ENCODE measurements at regions not wholly inside any gene's neighbourhood (a gene's known extent, or its start where the extent isn't known, plus 50 kb on each side); places are given as distances from the start of the nearest gene placed in this dataset.
A peak's percentile ranks its signal among the peaks of the same experiment; 100 is the strongest.

GRCh38 chr2:172280571-172281361 is 146.6 kb upstream of the ITGA6 start:
- Mint-ChIP-seq H3K4me1 (peaks cover 18% of the 10 kb centered on the region), H3K4me3 (no peak overlapping the region), H3K9me3 (no peaks in the 10 kb centered on the region), H3K36me3 (peaks cover 6% of the 10 kb centered on the region), H3K27ac (no peak overlapping the region), H3K27me3 (peaks cover 3% of the 10 kb centered on the region)

DNA sequence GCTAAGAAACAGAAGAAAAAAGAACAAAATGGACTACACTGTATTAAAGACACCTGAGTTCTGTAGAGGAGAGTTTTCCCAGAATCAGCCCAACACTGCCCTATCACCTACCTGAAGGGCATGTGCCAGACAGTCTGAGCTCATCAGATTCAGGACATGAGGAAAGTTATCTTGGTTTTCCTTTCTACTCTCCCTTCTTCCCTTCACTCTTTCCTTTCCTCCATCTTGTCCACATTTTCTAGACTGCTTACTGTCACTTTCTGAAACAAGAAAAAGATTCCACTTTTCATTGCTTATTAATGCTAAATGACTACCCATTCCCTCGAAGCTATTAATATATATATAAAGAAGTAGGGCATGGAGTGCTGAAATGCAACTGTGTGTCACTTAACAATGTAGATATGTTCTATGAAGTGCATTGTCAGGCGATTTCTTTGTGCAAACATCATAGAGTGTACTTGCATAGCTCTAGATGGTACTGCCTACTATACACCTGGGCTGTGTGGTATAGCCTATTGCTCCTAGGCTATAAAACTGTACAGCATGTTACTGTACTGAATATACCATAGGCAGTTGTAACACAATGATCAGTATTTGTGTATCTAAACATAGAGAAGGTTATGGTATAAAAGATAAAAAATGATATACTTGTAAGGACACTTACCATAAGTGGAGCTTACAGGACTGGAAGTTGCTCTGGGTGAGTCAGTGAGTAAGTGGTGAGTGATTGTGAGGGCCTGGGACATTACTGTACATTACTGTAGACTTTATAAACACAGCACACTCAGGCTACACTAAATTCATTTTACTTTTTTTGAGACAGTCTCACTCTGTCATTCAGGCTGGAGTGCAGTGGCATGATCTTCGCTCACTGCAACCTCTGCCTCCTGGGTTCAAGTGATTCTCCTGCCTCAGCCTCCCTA is 145.5 kb upstream of the ITGA6 start:
- peaks cover 29% of the 10 kb centered on the region for H3K4me1 Mint-ChIP-seq
- H3K36me3 Mint-ChIP-seq, result peaks cover 2% of the 10 kb centered on the region
- H3K4me3 Mint-ChIP-seq, result no peak overlapping the region
- no peaks in the 10 kb centered on the region for H3K9me3 Mint-ChIP-seq
- H3K27me3 Mint-ChIP-seq, result peaks cover 2% of the 10 kb centered on the region
- no peak overlapping the region for H3K27ac Mint-ChIP-seq

DNA sequence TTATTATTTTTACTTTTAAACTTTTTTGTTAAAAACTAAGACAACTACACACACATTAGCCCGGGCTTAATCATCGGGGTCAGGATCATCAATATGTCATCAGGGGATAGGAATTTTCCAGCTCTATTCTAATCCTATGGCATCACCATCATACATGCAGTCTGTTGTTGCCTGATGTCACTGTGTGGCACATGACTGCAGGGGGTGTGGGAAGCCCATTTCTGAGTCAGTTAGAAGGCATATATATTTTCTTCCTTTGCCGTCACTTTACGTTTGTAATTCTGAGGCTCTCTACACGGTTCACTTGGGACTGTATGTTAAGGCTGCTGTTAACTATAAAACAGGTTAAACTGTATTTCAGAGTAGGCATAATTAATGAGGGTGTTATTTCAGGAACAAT is 144.4 kb upstream of the ITGA6 start:
- no peaks in the 10 kb centered on the region for H3K27me3 Mint-ChIP-seq
- H3K4me1 Mint-ChIP-seq, result peaks cover 31% of the 10 kb centered on the region
- H3K9me3 Mint-ChIP-seq, result no peaks in the 10 kb centered on the region
- no peaks in the 10 kb centered on the region for H3K36me3 Mint-ChIP-seq
- H3K4me3 Mint-ChIP-seq, result no peak overlapping the region
- H3K27ac Mint-ChIP-seq, result no peak overlapping the region

DNA sequence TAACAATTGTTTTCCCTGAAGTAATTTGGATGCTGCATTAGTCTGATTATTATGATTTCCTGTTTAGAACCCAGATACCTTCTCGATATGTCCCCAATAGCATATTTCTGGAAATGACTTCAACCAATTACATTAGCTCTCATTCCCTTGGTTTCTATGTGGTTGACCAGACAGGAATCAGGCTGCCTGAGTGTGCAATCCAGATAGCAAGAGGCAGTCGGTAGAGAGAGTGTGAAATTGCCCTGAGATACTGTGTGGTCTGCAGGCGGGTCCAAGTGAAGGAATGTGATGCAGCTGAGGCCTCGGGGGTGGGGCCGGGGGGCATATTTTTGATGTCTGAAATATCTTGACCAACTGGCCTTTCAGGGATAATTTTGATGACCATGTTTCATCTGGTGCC is 143.9 kb upstream of the ITGA6 start:
- H3K27ac Mint-ChIP-seq, result no peak overlapping the region

GRCh38 chr2:172284209-172284608 is 143.2 kb upstream of the ITGA6 start:
- Mint-ChIP-seq H3K27me3 (no peaks in the 10 kb centered on the region), H3K4me3 (no peak overlapping the region), H3K36me3 (no peaks in the 10 kb centered on the region), H3K4me1 (peaks cover 37% of the 10 kb centered on the region), H3K27ac (no peak overlapping the region), H3K9me3 (no peaks in the 10 kb centered on the region)

More for the DNA sequence above, 143.9 kb upstream of the ITGA6 start:
- Mint-ChIP-seq H3K4me1 (peaks cover 32% of the 10 kb centered on the region), H3K4me3 (no peak overlapping the region), H3K27me3 (no peaks in the 10 kb centered on the region), H3K36me3 (no peaks in the 10 kb centered on the region), H3K9me3 (no peaks in the 10 kb centered on the region)

- Mint-ChIP-seq H3K4me3 (peak overlapping the region; percentile 56), H3K27me3 (no peaks in the 10 kb centered on the region), H3K36me3 (no peaks in the 10 kb centered on the region), H3K9me3 (no peaks in the 10 kb centered on the region), H3K27ac (no peak overlapping the region), H3K4me1 (peaks cover 37% of the 10 kb centered on the region)
Measured at GRCh38 chr2:172285010-172285621, 142.3 kb upstream of the ITGA6 start.

GRCh38 chr2:172285760-172286159 is 141.6 kb upstream of the ITGA6 start:
- Mint-ChIP-seq H3K27ac (peak overlapping the region; percentile 23), H3K4me3 (peak overlapping the region; percentile 56)

GRCh38 chr2:172287190-172287589 is 140.2 kb upstream of the ITGA6 start:
- Mint-ChIP-seq H3K36me3 (no peaks in the 10 kb centered on the region), H3K27ac (no peak overlapping the region), H3K4me3 (no peak overlapping the region), H3K9me3 (no peaks in the 10 kb centered on the region), H3K4me1 (peaks cover 37% of the 10 kb centered on the region), H3K27me3 (no peaks in the 10 kb centered on the region)

More at GRCh38 chr2:172285760-172286159, 141.6 kb upstream of the ITGA6 start:
- Mint-ChIP-seq H3K36me3 (no peaks in the 10 kb centered on the region), H3K4me1 (peaks cover 37% of the 10 kb centered on the region), H3K27me3 (no peaks in the 10 kb centered on the region), H3K9me3 (no peaks in the 10 kb centered on the region)

DNA sequence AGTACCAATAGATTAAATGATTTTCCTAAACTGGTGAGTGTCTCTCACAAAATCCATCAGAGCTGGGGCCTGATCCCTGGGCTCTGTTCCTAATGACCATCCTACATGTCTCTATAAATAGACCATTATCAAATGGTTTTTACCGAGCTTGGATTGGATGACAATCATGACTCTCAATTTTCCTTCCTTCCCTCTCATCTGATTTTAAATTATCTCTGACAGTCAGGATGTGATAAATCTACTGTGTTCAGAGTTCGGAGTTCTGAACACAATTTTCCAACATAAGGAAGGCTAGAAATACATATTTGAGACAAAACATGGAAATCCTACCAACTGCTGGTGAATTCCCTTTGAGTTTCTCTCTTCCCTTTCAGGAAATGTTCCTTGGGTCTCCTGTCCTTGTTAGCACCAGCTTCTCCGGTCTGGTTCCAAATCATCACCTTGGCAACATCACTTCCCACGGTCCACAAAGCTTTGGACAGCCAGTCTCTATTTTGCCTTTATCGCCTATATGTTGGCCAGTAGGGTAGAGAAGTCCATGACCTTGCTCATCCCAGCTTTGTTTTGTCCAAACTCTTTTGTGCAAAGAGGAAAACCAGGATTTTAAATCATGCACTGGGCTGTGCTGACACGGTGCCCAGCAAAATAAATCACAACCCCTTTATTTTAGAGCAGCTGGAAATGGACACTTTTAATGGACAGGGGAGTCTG is 139.6 kb upstream of the ITGA6 start:
- H3K4me3 Mint-ChIP-seq, result no peak overlapping the region
- H3K27me3 Mint-ChIP-seq, result no peaks in the 10 kb centered on the region
- H3K9me3 Mint-ChIP-seq, result no peaks in the 10 kb centered on the region
- H3K27ac Mint-ChIP-seq, result no peak overlapping the region
- H3K4me1 Mint-ChIP-seq, result peaks cover 37% of the 10 kb centered on the region
- H3K36me3 Mint-ChIP-seq, result no peaks in the 10 kb centered on the region

DNA sequence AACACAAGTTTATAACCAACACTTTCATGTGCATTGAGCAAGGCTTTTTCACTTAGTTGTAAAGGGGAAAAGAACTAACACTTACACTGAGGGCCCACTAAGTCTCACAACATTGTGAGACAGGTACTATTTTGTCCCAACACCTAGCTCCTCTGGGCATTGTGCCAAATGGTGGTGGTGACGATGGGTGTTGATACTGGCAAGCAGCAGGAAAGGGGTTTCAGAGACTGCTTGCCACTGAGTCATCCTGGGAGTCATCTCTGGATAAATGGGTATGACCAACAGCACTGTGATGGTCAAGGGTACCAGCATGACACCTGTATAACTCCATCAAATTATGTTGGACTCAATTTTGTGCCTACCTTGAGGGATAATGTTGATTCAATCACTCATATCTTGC is 138.8 kb upstream of the ITGA6 start:
- Mint-ChIP-seq H3K4me3 (no peak overlapping the region), H3K27me3 (no peaks in the 10 kb centered on the region), H3K27ac (no peak overlapping the region), H3K36me3 (no peaks in the 10 kb centered on the region), H3K4me1 (peaks cover 33% of the 10 kb centered on the region), H3K9me3 (no peaks in the 10 kb centered on the region)

- Mint-ChIP-seq H3K27me3 (no peaks in the 10 kb centered on the region), H3K9me3 (no peaks in the 10 kb centered on the region), H3K27ac (no peak overlapping the region), H3K4me3 (no peak overlapping the region), H3K4me1 (no peaks in the 10 kb centered on the region), H3K36me3 (no peaks in the 10 kb centered on the region)
Measured at GRCh38 chr2:172293952-172294351, 133.4 kb upstream of the ITGA6 start.

DNA sequence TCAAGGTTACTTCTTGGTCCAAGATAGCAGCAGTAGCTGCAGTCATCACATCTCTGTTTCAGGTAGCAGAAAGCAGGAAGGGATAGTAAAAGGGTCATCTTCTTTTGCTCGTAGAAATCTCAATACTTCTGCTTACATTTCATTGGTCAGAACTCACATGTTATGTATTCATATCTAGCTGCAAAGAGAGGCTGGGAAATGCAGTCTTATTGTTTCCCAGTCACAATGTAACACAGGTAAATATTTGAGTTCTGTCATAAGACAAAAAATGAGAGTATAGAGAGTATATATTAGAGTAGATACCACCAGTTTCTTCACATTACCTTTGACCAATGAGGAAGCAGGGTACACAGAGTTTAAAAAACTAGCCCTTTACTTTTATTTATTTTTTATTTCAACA is 132.4 kb upstream of the ITGA6 start:
- H3K27me3 Mint-ChIP-seq, result no peaks in the 10 kb centered on the region
- no peaks in the 10 kb centered on the region for H3K4me1 Mint-ChIP-seq
- H3K4me3 Mint-ChIP-seq, result no peak overlapping the region
- H3K36me3 Mint-ChIP-seq, result no peaks in the 10 kb centered on the region
- H3K27ac Mint-ChIP-seq, result no peak overlapping the region
- H3K9me3 Mint-ChIP-seq, result no peaks in the 10 kb centered on the region

- Mint-ChIP-seq H3K27me3 (no peaks in the 10 kb centered on the region), H3K36me3 (no peaks in the 10 kb centered on the region), H3K4me3 (no peak overlapping the region), H3K4me1 (no peaks in the 10 kb centered on the region), H3K27ac (no peak overlapping the region), H3K9me3 (no peaks in the 10 kb centered on the region)
Measured at GRCh38 chr2:172295677-172296076, 131.7 kb upstream of the ITGA6 start.

DNA sequence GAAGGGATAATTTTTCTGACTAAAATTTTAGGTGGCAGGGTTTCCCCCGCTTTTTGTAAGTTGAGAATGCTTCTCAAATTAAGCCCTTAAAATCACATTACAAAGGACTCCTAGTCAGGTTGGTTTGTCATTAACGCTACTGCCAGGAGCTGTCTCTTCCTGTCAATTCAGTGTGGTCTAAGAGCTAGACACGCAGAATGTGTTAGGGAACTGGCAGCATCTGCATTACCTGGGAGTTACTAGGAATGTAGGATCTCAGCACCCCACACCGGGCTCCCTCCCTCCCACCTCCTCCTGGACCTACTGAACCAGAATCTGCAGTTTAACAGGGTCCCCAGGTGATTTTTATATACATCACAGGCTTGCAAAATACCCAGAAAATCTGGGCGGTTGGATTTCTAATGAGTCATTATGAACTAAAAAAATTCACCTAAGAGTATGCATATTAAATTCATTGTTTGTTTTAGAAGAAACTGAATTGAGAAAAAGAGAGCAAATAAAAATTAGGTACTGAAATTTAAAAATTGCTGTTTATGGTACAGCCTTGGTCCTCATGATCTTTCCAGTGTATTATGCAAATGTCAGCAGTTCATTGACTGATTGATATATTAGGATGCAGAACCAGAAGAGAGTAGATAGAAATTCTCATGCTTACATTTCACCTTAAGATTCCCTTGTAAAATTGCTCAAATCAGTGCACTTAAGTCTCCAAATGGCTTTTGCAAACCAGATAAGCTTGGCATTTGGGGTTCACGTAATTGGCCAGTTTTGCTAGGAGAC is 130.9 kb upstream of the ITGA6 start:
- no peak overlapping the region for H3K27ac Mint-ChIP-seq

DNA sequence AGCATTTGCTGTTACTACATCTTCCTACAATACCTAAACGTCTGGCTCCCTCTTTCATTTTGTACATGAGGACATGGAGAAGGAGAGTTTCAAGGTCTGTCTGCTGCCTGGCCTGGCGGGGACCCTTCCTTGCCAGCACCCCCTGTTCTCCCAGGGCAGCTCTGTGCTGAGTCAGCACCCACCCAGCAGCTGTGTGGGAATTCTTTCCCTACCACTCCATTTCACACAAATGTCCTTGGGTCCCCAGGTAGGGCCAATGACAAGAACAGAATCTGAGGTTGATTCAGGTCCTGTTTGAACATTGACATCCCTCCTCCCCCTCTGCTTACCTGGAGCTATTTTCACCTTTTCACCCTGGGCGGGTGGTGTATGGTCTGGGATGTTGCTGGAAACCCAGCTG is 129.9 kb upstream of the ITGA6 start:
- Mint-ChIP-seq H3K4me3 (no peak overlapping the region), H3K27ac (no peak overlapping the region), H3K36me3 (no peaks in the 10 kb centered on the region), H3K4me1 (no peaks in the 10 kb centered on the region), H3K9me3 (no peaks in the 10 kb centered on the region), H3K27me3 (no peaks in the 10 kb centered on the region)

More for the DNA sequence above, 130.9 kb upstream of the ITGA6 start:
- no peaks in the 10 kb centered on the region for H3K36me3 Mint-ChIP-seq
- no peaks in the 10 kb centered on the region for H3K4me1 Mint-ChIP-seq
- no peaks in the 10 kb centered on the region for H3K27me3 Mint-ChIP-seq
- no peaks in the 10 kb centered on the region for H3K9me3 Mint-ChIP-seq
- H3K4me3 Mint-ChIP-seq, result no peak overlapping the region

Data from activated naive CD4-positive, alpha-beta T cell treated with anti-CD3 and anti-CD28 coated beads, Interleukin-2, amount 50 U/mL, for 24 hours (primary cell).